ENCODE measurements at regions not wholly inside any gene's neighbourhood (a gene's known extent, or its start where the extent isn't known, plus 50 kb on each side); places are given as distances from the start of the nearest gene placed in this dataset.

- TF ChIP-seq CTCF (IDR thresholded peaks at IDR 0.05): no peak
- no peaks in the 10 kb centered on the region for H3K36me3 Mint-ChIP-seq
- no peak for DNase-seq
- H3K27me3 Mint-ChIP-seq (ENCODE audit: low read depth in 3 of 3): peaks cover 0 to 1% (median 1%) of the 10 kb centered on the region in 3 donors
- Histone ChIP-seq H2AFZ (ENCODE audit: insufficient read depth, low read depth, low read length, poor library complexity, severe bottlenecking) (no peak overlapping the region), H3K27ac (ENCODE audit: low read depth in 1 of 2, low read length in 2 of 2) (no peak overlapping the region), H3K9me3 (replicated peaks in 1 of 2; ENCODE audit: control insufficient read depth in 1 of 2, insufficient read depth in 1 of 2, low read length in 2 of 2) (no peaks in the 10 kb centered on the region), H3K9ac (ENCODE audit: insufficient read depth, low read length, poor library complexity, severe bottlenecking) (no peak overlapping the region), H3K4me3 (replicated peaks in 1 of 3; ENCODE audit: low read depth in 2 of 3, low read length in 3 of 3) (no peak overlapping the region), H3K36me3 (replicated peaks in 1 of 2; ENCODE audit: control insufficient read depth in 1 of 2, insufficient read depth in 2 of 2, low read length in 2 of 2) (no peaks in the 10 kb centered on the region), H4K20me1 (ENCODE audit: insufficient read depth, low read length) (no peaks in the 10 kb centered on the region), H3K4me2 (replicated peaks; ENCODE audit: extremely low read depth, low read length, poor library complexity, severe bottlenecking) (no peak overlapping the region), H3K79me2 (ENCODE audit: insufficient read depth, low read length) (no peaks in the 10 kb centered on the region), H3K27me3 (ENCODE audit: control insufficient read depth in 2 of 2, insufficient read depth in 2 of 2, low read length in 2 of 2) (no peaks in the 10 kb centered on the region), H3K4me1 (ENCODE audit: control insufficient read depth in 1 of 2, insufficient read depth in 2 of 2, low read length in 2 of 2) (no peaks in the 10 kb centered on the region)
- intact Hi-C loops (cut with micrococcal nuclease): no loop called here
- H3K4me3 Mint-ChIP-seq: no peak overlapping the region
- H3K27ac Mint-ChIP-seq: no peak overlapping the region
- no peaks in the 10 kb centered on the region for H3K9me3 Mint-ChIP-seq
- no CpG with 5 or more reads among the region's 3 CpGs for whole genome bisulfite sequencing (ENCODE audit: insufficient coverage)
- H3K4me1 Mint-ChIP-seq: no peaks in the 10 kb centered on the region
Observed at GRCh38 chr12:44929236-44929885, 53.2 kb upstream of the NELL2 start.

Data from CD14-positive monocyte (primary cell).